K562 (cell line): ENCODE measurements at regions not wholly inside any gene's neighbourhood (a gene's known extent, or its start where the extent isn't known, plus 50 kb on each side); places are given as distances from the start of the nearest gene placed in this dataset.
A peak's percentile ranks its signal among the peaks of the same experiment; 100 is the strongest.

Experiments
- ATAC-seq: fragments of 200-7000 bp; cut with Tn5 transposase; 3 replicates; pipeline ENCODE4 v1.9.1; 2020; ENCODE audit warnings: moderate library complexity
- BruUV-seq: library from RNA; stranded (reverse); fragments of 400-500 nt; replicated peaks from 2 replicates; lab custom pipeline; 2021; lab: Mats Ljungman, UMichigan
- CTCF ChIA-PET: fragments of 300-600 bp; formaldehyde crosslinking; extraction: SDS; loops from one replicate; lab custom pipeline; 2021; ENCODE audit warnings: low intra/inter-chr PET ratio; lab: Yijun Ruan, JAX
- POLR2A ChIA-PET: fragments of 300-600, 350-650 bp; sonication (Branson Sonifier 250); formaldehyde crosslinking; extraction: SDS; loops from one replicate; lab custom pipeline; 2021; ENCODE audit warnings: antibody characterized with exemption, inconsistent platforms; lab: Yijun Ruan, JAX
- DNase-seq, 4 experiments: peaks; one replicate each; pipeline versions ENCODE4 v3.0.0 to v3.0.0-alpha.2; 2011 to 2018; ENCODE audit warnings: low spot score in 3 of 4, mixed read lengths in 3 of 4; ENCODE audit errors: extremely low read depth in 1 of 4
- FAIRE-seq: peaks from 2 replicates; lab custom pipeline; 2011; peaks lifted over from hg19 to GRCh38; lab: Jason Lieb, UNC
- H2AFZ ChIP-seq: 2 replicates; pipeline ENCODE4 v1.6.0; 2011; ENCODE audit warnings: low read depth, low read length, control low read depth, inconsistent platforms
- H3K27ac ChIP-seq: fragments of 200-600 bp; 3 replicates; pipeline ENCODE4 v1.8.0; 2011; ENCODE audit warnings: low read depth, mild to moderate bottlenecking, control low read depth, inconsistent platforms, low read length, moderate library complexity, mixed read lengths; ENCODE audit errors: extremely low read depth
- H3K27me3 ChIP-seq, 2 experiments: fragments of 300-600 bp in 1 of 2; 2 replicates in 1 of 2; 3 replicates in 1 of 2; pipeline versions ENCODE4 v1.6.0 to v1.8.0; 2011; ENCODE audit warnings: inconsistent platforms in 2 of 2, low read length in 2 of 2, mild to moderate bottlenecking in 1 of 2, mixed read lengths in 1 of 2, moderate library complexity in 1 of 2; ENCODE audit not compliant: control insufficient read depth in 2 of 2, insufficient read depth in 2 of 2
- H3K36me3 ChIP-seq: fragments of 300-600 bp; 3 replicates; pipeline ENCODE4 v1.8.0; 2011; ENCODE audit warnings: mild to moderate bottlenecking, low read length, inconsistent platforms; ENCODE audit not compliant: control insufficient read depth, insufficient read depth
- H3K4me1 ChIP-seq, 2 experiments: fragments of 200-600 bp in 1 of 2; replicated peaks in 1 of 2; 2 replicates in 1 of 2; 3 replicates in 1 of 2; pipeline versions ENCODE4 v1.5.1 to v1.8.0; 2011; ENCODE audit warnings: inconsistent platforms in 2 of 2, low read length in 2 of 2, mild to moderate bottlenecking in 1 of 2, mixed read lengths in 1 of 2, moderate library complexity in 1 of 2; ENCODE audit not compliant: control insufficient read depth in 2 of 2, insufficient read depth in 2 of 2
- H3K4me2 ChIP-seq: 2 replicates; pipeline ENCODE4 v1.6.1; 2011; ENCODE audit warnings: low read length, control low read depth, inconsistent platforms, mixed read lengths; ENCODE audit not compliant: insufficient read depth
- H3K4me3 ChIP-seq: fragments of 200-600 bp; sonication (generic), shearing (Covaris generic); 2 replicates; pipeline ENCODE4 v1.5.1; 2016; ENCODE audit warnings: control low read depth, inconsistent platforms
- H3K79me2 ChIP-seq: fragments of 200-600 bp; 3 replicates; pipeline ENCODE4 v1.8.0; 2011; ENCODE audit warnings: low read length, inconsistent platforms; ENCODE audit not compliant: control insufficient read depth, insufficient read depth
- H3K9ac ChIP-seq, 2 experiments: 2 replicates each; pipeline versions ENCODE4 v1.6.0 to v1.6.1; 2011; ENCODE audit warnings: low read depth in 2 of 2, low read length in 2 of 2, control low read depth in 1 of 2, inconsistent platforms in 1 of 2, mild to moderate bottlenecking in 1 of 2, mixed read lengths in 1 of 2; ENCODE audit not compliant: insufficient read depth in 1 of 2
- H3K9me1 ChIP-seq: one replicate; pipeline ENCODE4 v1.6.0; 2011; ENCODE audit warnings: inconsistent platforms, mild to moderate bottlenecking, low read length, moderate library complexity; ENCODE audit not compliant: control insufficient read depth, insufficient read depth
- H3K9me3 ChIP-seq: replicated peaks from 2 replicates; pipeline ENCODE4 v1.5.1; 2011; ENCODE audit warnings: low read depth, low read length, inconsistent platforms; ENCODE audit not compliant: control insufficient read depth, insufficient read depth
- H4K20me1 ChIP-seq: replicated peaks from 2 replicates; pipeline ENCODE4 v1.6.1; 2011; ENCODE audit warnings: low read length, inconsistent platforms, mixed read lengths; ENCODE audit not compliant: control insufficient read depth, insufficient read depth
- CBFB ChIP-seq: sonication (generic); formaldehyde crosslinking; IDR thresholded peaks from 2 replicates; pipeline ENCODE4 v1.4.0; 2020; ENCODE audit warnings: mild to moderate bottlenecking, missing genetic modification reagents
- CREM ChIP-seq: IDR thresholded peaks from 2 replicates; pipeline ENCODE4 v1.6.1; 2014; ENCODE audit warnings: antibody characterized with exemption, low read depth
- FOXA1 ChIP-seq: fragments of 450-650 bp; IDR thresholded peaks from 2 replicates; pipeline ENCODE4 v1.6.1; 2016; ENCODE audit warnings: mild to moderate bottlenecking, borderline replicate concordance
- HDAC2 ChIP-seq: fragments of 450-650 bp; IDR thresholded peaks from 2 replicates; pipeline ENCODE4 v1.6.1; 2016; ENCODE audit warnings: mild to moderate bottlenecking
- WGBS: fragments of 100-300 bp; shearing (Covaris generic); methylation state at CpG from one replicate; pipeline ENCODE4 v1.1.6; 2016; ENCODE audit warnings: low coverage, mixed read lengths; ENCODE audit not compliant: insufficient coverage; ENCODE audit errors: missing lambda C conversion rate; 5-methylcytosine and 5-hydroxymethylcytosine counted together
- in situ Hi-C: fragments of 300-500 bp; cut with MboI; formaldehyde crosslinking; loops from 4 replicates; pipeline ENCODE4 v1.15.0; 2018; ENCODE audit warnings: inconsistent platforms, mixed read lengths
- intact Hi-C: fragments of 100-400 bp; cut with micrococcal nuclease; formaldehyde crosslinking; loops from 2 replicates; pipeline ENCODE4 v1.14.2; 2022
- TF ChIP-seq, protein P1 (sequence below): fragments of 200-800 bp; sonication (Bioruptor generic); IDR thresholded peaks from 2 replicates; pipeline ENCODE4 v1.6.1; 2017; ENCODE audit warnings: missing genetic modification characterization, missing compliant biosample characterization
- TF ChIP-seq, protein P2 (sequence below): fragments of 250-450 bp; sonication (Bioruptor Pico); IDR thresholded peaks from 2 replicates; pipeline ENCODE4 v1.8.0; 2022; ENCODE audit warnings: moderate library complexity, mild to moderate bottlenecking, inconsistent platforms
- TF ChIP-seq, protein P3 (sequence below): sonication (generic); formaldehyde crosslinking; IDR thresholded peaks from 2 replicates; pipeline ENCODE4 v1.8.0; 2023; ENCODE audit warnings: mild to moderate bottlenecking, missing genetic modification reagents
- TF ChIP-seq, protein P4 (sequence below): fragments of 450-650 bp; IDR thresholded peaks from 2 replicates; pipeline ENCODE4 v1.6.1; 2016
- TF ChIP-seq, protein P5 (sequence below): fragments of 450-650 bp; IDR thresholded peaks from 2 replicates; pipeline ENCODE4 v1.6.1; 2018; ENCODE audit warnings: mild to moderate bottlenecking, low read depth; ENCODE audit not compliant: partially characterized antibody

GRCh38 chr13:99617474-99618255 lies 116.4 kb downstream of the TM9SF2 start:
- no peak overlapping the region for H3K27ac ChIP-seq
- BruUV-seq: no TSS peak
- no peaks in the 10 kb centered on the region for H3K79me2 ChIP-seq
- peaks cover 3 to 4% of the 10 kb centered on the region in 2 experiments; a peak in 3 of 5 replicates for H3K4me1 ChIP-seq
- H3K9me3 ChIP-seq: no peaks in the 10 kb centered on the region
- H3K4me3 ChIP-seq: no peak overlapping the region
- peak; percentile 57 for FAIRE-seq
- H3K27me3 ChIP-seq: no peaks in the 10 kb centered on the region
- in situ Hi-C loops: no loop called here
- CTCF ChIA-PET: interaction anchor here (0.8 kb wide), 1 partner anchor 618 kb away, joined by 3 read pairs; no protein-coding TSS in a partner anchor
- peak; percentile 79 for ATAC-seq
- POLR2A ChIA-PET: interaction anchor here (0.9 kb wide), 1 partner anchor 16 kb away, joined by 3 read pairs; no protein-coding TSS in a partner anchor
- no peak overlapping the region for H3K4me2 ChIP-seq
- H3K9me1 ChIP-seq: peaks cover 5% of the 10 kb centered on the region
- DNase-seq: peak; percentile 20 to 54 (median 26)
- no peak overlapping the region for H2AFZ ChIP-seq
- 16% methylated on average over 11 of the region's 11 CpGs for WGBS
- H4K20me1 ChIP-seq: peaks cover 5% of the 10 kb centered on the region; the same call in 1 of the 2 replicates
- intact Hi-C loops: loop anchor here (5.0 kb wide), 1 partner anchor 40 kb away; no protein-coding TSS in a partner anchor
- H3K36me3 ChIP-seq: no peaks in the 10 kb centered on the region
- H3K9ac ChIP-seq: no peak overlapping the region
- no peak for TF ChIP-seq FOXA1
- TF ChIP-seq, protein P1, sequence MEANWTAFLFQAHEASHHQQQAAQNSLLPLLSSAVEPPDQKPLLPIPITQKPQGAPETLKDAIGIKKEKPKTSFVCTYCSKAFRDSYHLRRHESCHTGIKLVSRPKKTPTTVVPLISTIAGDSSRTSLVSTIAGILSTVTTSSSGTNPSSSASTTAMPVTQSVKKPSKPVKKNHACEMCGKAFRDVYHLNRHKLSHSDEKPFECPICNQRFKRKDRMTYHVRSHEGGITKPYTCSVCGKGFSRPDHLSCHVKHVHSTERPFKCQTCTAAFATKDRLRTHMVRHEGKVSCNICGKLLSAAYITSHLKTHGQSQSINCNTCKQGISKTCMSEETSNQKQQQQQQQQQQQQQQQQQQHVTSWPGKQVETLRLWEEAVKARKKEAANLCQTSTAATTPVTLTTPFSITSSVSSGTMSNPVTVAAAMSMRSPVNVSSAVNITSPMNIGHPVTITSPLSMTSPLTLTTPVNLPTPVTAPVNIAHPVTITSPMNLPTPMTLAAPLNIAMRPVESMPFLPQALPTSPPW (CRISPR knock-in tag): no peak
- TF ChIP-seq, protein P2, sequence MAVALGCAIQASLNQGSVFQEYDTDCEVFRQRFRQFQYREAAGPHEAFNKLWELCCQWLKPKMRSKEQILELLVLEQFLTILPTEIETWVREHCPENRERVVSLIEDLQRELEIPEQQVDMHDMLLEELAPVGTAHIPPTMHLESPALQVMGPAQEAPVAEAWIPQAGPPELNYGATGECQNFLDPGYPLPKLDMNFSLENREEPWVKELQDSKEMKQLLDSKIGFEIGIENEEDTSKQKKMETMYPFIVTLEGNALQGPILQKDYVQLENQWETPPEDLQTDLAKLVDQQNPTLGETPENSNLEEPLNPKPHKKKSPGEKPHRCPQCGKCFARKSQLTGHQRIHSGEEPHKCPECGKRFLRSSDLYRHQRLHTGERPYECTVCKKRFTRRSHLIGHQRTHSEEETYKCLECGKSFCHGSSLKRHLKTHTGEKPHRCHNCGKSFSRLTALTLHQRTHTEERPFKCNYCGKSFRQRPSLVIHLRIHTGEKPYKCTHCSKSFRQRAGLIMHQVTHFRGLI (CRISPR knock-in tag): no peak
- TF ChIP-seq CBFB (CRISPR knock-in tag): no peak
- TF ChIP-seq, protein P3, sequence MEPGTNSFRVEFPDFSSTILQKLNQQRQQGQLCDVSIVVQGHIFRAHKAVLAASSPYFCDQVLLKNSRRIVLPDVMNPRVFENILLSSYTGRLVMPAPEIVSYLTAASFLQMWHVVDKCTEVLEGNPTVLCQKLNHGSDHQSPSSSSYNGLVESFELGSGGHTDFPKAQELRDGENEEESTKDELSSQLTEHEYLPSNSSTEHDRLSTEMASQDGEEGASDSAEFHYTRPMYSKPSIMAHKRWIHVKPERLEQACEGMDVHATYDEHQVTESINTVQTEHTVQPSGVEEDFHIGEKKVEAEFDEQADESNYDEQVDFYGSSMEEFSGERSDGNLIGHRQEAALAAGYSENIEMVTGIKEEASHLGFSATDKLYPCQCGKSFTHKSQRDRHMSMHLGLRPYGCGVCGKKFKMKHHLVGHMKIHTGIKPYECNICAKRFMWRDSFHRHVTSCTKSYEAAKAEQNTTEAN (CRISPR knock-in tag): no peak
- TF ChIP-seq CREM: peak; percentile 26; the same call in 1 of the 2 replicates
- TF ChIP-seq, protein P4, sequence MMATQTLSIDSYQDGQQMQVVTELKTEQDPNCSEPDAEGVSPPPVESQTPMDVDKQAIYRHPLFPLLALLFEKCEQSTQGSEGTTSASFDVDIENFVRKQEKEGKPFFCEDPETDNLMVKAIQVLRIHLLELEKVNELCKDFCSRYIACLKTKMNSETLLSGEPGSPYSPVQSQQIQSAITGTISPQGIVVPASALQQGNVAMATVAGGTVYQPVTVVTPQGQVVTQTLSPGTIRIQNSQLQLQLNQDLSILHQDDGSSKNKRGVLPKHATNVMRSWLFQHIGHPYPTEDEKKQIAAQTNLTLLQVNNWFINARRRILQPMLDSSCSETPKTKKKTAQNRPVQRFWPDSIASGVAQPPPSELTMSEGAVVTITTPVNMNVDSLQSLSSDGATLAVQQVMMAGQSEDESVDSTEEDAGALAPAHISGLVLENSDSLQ: no peak
- TF ChIP-seq, protein P5, sequence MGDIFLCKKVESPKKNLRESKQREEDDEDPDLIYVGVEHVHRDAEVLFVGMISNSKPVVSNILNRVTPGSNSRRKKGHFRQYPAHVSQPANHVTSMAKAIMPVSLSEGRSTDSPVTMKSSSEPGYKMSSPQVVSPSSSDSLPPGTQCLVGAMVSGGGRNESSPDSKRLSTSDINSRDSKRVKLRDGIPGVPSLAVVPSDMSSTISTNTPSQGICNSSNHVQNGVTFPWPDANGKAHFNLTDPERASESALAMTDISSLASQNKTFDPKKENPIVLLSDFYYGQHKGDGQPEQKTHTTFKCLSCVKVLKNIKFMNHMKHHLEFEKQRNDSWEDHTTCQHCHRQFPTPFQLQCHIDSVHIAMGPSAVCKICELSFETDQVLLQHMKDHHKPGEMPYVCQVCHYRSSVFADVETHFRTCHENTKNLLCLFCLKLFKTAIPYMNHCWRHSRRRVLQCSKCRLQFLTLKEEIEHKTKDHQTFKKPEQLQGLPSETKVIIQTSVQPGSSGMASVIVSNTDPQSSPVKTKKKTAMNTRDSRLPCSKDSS: no peak
- TF ChIP-seq HDAC2: no peak
